Ramos (cell line): ENCODE measurements at regions not wholly inside any gene's neighbourhood (a gene's known extent, or its start where the extent isn't known, plus 50 kb on each side); places are given as distances from the start of the nearest gene placed in this dataset.

Experiments used
- in situ Hi-C: fragments of 300-500 bp; cut with MboI; formaldehyde crosslinking; loops from one replicate; pipeline ENCODE4 v1.14.3; 2022; ENCODE audit warnings: low sequenced_read_pairs; ENCODE audit not compliant: unreplicated experiment

DNA sequence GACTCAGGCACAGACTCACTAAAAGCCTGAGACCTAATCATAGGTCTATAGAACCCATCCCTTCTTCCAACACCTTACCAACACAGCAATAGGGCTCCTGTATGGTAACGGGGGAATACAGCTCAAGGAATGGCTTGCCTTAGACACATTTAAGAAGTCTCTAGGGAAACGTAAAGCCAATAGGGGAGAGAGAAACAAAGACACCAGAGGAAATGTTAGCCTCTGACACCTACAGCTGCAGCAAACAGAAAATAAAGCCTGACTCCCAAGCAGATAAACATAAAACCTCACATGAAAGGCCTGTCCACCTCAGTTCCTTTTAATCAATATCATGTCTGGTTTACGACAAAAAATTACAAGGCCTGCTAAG is 51.1 kb upstream of the NCOA1 start:
- in situ Hi-C loops, result no loop called here

DNA sequence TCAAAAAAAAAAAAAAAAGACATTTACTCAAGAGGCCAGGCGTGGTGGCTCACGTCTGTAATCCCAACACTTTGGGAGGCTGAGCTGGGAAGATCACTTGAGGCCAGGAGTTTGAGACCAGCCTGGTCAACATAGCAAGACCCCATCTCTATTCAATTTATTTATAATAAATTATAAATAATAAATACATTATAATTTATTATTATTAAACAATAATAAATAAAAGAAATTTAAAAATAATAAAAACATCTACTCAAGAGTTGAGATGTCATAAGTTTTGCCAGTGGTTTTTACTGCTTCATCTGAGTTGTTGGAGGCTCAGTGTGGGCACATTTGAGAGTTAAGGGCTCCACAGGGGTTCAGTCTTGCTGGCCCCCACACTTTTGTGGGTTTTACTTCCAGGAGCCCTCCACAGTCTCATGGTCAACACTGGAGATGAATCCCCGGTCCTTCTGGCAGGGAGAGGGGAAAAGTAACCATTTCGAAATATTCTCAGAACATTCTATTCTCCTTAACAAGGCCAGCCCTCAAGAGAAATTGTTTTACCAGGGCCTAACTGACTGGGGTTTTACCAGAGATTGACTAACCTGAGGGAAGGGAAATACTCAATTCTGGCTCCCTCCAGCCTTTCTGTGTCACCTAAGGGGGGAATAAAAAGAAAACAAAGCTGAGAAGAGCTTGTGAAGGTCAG is 51.6 kb upstream of the NCOA1 start:
- in situ Hi-C loops, result no loop called here

DNA sequence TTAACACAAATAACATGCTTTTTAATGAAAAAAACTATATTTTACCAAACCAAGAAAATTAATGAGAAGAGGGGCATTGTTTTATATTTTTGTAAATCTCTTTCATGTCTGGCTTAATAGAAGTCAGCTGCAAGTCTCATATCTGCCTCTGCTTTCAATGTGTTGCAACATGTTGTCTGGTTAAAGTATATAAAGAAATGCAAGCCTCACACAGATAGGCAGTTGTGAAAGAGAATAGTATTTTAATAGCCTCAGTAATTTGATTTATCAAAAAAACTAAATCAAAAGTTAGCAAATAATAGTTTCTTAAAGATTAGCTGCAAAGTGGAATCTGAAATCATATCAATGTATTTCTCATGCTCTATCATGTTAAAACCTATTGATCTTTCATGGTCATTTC is 52.9 kb upstream of the NCOA1 start:
- in situ Hi-C loops, result no loop called here

DNA sequence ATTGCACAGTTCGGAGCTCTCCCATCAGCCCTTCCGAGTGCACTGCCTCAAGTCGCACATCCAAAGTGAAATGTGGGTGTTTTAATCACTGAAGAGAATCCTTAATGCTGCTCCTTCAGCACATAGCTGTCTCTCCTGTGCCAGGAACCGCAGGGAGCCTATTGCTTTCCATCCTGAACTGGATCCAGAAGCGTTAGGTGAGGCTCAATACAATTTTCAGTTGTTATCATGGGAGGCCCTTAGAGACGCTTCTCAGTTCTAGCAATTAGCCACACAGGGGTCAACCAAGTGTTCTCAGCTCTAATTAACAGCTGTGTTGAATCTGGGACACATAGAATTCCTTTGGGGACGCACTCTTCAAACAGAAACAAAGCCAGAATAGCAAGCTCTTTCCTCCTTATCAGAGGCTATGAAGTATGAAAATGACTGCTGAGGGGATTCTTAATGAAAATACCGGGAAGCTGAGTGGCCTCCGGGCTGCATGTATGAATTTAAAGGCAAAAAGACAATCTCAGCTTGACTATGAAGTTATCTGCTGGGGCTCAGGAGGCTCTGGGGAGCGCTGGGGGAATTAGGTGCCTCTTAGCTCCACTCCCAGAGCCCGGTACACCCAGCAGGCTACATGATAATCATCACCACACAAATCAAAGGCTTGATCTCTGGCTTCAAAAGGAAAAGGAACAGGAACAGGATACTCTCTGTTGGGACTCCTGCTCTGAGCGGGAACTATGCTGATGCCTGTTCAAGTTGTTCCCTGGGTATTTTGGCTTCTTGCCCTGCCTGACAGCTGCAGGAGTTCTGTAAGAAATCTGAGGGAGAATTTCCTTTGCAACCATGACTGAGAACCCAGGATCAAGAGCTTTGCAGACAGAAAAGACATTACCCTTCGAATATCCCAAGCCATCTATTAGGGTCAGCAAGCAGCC is 55.4 kb upstream of the NCOA1 start:
- in situ Hi-C loops, result no loop called here

DNA sequence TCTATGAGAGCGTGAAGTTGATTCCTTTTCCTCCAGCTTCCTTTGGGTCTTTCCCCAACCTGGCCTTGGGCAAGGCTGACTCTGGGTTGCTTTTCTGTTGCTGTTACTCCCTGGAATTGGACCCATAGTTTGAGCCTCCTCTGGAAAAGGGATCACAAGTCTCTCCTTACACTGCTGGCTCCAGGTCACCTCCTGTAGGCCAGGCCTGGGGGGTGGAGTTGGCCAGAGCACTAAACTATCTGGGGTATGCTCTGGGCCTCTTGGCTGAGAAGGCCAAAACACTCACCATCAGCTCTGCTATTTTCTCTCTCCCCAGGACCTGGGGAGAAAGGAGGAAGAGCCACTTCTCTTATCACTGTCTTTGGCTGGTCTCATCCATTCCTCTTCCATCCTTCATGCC is 56.5 kb upstream of the NCOA1 start:
- in situ Hi-C loops, result no loop called here

DNA sequence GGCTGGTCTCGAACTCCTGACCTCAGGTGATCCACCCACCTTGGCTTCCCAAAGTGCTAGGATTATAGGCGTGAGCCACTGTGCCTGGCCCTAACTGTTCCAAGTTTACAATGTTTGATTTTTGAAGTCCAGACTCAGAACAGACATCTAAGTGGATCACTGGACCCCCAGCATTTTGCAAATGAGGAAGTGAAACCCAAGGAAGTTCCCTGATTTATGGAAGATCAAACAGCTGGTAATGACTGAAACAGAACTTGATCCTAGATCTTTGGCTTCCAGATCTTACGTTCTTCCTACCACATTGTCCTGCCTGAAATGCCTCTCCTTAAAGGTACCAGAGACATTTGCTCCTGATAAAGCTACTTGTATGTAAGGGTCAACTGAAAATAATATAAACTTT is 58.3 kb upstream of the NCOA1 start:
- in situ Hi-C loops, result no loop called here

DNA sequence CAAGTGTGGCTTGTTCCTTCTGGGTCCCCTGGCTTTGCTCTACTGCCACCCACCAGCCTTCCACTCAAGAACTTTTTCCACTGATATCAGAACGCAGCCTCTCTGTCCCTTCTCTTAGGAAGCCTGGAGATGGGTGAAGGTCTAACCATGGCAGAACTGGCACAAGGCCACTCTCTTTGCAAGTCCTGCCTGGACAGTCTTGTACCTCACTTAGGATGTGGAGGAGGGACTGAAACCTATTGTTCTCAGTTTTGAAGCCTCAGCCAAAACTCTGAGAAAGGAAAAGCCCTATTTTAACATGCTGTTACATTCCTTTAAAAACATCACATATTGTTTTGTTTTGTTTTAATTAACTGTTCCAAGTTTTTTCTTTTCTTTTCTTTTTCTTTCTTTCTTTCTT is 58.9 kb upstream of the NCOA1 start:
- in situ Hi-C loops, result no loop called here

DNA sequence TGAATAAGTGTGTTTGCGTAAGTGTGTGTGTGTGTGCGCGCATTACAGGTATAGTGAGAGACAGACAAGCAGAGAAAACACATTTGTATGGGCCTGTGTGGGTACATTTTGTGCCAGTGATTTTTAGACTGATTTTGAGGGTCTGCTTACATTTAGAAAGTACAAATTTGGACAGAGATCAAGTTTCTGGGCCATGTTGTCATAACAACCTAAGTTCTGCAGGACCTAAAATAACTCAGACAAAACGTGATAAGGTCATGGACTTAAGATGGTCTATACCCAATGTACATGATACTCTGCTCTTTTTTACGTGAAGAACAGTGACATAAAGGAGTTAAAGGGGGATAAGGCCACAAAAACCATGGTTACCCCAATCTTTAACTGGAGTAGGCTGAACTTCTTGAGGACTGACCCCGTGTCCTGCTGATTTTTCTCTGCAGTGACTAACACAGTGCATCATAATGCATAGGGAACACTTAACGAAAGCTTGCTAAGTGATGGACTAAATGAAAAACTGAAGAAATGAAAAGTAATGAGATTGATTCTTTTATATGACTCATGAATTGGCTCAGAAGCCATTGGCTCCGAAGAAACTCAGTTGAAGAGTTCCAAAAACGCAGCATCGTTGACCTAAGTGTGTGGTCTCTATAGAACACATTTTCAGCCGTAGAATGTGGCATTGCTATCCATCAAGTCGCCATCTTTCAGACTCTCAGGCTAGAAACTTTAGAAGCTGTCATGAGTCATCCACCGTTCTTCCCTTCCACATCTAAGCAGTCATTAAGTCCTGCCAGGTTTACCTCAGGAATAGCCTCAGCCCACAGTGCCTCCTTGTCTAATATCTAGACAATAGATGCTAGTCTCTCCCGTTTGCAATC is 61.6 kb upstream of the NCOA1 start:
- in situ Hi-C loops, result no loop called here

DNA sequence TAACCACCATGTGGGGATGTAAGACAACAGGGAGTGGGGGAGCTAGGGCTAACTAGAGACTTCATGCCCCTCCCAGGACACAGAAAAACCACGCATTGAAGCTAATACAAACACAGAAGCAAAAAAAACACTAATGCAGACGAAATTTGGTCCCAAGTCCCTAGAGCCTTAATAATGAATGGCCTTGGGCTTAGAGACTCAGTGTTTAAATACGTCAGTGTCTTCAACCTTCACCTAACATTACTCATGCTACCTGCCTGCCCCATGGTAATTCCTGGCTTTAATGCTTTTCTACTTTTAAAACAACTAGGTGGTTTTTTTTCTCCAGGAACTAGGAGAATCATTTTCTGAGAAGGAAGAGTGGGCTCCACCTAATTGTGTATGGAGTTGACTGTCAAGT is 64.1 kb upstream of the ITSN2 start:
- in situ Hi-C loops, result no loop called here

DNA sequence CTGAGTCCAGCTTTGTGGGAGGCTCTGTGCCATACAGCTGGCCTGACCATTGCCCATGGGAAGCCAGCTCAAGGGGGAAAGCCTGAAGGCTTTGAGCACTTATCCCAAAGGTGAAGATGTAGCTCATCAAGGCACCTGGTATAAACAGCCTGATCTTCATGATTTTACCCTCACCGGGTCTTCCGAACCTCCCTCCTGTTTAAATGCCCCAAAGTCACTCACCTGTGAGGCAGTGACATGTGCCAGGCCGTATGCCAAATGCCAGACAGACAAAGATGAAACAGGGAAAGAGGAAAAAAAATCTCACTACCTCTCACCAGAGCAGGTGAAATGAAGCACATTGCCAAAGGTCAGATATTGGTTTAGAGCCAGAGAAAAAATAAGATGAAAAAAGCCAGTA is 62.8 kb upstream of the ITSN2 start:
- in situ Hi-C loops, result no loop called here

DNA sequence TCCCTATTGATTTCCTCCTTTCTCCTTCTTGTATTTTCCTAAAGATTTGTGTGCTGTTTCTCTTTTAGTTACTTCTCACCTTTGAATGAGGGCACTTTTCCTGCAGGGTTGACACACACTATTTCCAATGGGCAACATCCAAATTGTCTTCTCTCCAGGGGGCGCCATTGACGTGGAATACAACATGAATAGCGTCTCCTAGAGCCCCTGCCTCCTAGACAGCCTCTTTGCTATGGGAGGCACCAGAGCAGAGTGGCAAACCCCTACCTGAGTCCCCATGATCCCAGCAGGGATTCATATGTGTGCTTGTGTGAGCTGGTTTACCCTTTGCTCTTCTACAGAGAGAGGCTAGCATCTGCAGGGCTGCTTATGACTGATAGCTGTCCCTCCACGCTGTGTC is 61.3 kb upstream of the ITSN2 start:
- in situ Hi-C loops, result no loop called here

DNA sequence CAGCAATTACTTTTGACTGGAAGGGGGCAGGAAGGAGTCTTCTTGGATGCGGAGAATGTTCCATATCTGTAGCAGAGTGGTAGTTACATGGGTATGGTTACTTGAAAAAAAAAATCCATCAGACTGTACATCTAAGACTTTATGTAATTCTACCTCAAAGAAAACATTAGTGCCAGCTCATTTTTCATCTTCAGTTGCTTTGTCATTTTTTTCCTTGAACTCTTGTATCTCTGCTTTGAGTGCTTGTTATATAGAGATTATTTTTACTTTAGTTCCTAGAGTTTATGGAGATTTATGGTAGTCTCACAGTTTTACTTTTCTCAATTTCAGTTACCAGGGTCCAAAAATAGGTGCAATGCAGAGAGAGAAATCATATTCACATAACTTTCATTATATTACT is 60.0 kb upstream of the ITSN2 start:
- in situ Hi-C loops, result no loop called here

DNA sequence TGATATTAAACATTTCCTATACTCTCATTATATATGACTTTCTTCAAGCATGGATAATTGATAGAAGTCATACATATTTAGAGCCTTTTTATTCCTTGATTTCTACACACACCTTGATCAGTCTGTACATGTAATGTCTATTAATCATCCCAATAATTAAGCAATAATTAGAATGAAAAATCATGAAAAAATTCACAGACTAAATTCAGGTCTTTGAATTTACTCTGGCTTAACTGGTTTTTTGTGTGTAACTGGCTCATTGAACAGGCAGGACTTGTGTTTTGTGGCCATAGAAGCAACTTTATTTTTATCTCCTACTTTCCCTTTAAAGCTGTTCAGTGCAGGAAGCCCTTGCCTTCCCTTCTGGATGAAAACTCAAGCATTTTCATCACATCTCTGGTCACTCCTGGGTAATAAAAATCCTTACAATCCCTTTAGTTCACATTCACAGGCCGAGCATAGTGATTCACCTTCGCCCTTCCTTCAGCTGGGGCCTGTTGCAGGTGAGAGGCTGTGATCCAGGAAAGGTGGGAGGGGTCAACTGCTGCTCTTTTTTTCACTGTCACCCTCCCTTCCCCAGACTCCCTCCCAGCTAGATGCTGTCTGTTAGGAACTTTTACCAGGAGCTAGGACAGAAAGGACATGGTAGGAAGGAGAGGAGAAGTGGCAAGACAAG is 58.0 kb upstream of the ITSN2 start:
- in situ Hi-C loops, result loop anchor here (10.0 kb wide), 1 partner anchor 416 kb away; no protein-coding TSS in a partner anchor

DNA sequence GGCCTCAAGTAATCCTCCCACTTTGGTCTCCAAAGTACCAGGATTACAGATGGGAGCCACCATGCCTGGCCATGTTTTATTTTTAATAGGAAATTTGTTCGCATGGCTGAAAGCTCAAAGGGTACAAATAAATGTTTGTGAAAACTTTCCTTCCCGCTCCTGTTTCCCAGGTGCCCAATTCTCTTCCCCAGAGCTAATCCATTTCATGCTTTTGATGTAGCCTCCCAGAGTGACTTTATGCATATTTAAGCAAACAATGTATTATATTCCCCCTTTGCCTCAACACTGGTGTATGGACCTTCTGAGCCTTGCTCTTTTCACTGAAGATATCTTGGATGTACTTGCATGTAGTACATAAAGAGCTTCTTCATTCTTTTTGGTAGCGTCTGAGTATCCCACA is 52.5 kb upstream of the ITSN2 start:
- in situ Hi-C loops, result loop anchor here (10.0 kb wide), 1 partner anchor 422 kb away; no protein-coding TSS in a partner anchor

DNA sequence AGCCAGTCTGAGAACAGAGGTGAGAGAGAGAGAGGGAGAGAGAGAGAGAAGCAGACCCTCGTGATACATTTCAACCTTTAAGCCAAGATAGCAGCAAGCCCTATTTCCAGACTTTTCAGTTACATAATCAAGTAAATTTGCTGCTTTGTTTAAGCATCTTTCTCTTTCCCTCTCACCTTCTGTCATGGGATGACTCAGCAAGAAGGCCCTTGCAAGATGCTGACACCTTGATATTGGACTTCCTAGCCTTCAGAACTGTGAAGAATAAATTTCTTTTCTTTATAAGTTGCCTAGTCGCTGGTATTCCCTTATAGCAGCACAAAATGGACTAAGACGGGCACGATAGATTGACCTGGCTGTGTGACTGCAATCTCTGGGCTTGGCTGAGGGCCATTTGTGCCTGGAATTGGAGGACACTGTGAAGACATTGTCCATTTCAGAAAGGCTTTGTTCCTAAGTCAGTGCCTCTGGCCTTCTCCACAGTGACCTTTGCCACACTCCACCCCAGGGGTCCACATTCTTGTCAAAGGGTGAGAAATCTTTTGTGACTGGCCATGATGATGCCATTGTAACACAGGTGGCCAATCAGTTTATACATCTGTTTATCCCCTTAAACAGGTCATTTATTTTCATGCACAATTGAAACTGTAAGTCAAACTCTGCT is 51.3 kb upstream of the ITSN2 start:
- in situ Hi-C loops, result loop anchor here (10.0 kb wide), 1 partner anchor 423 kb away; no protein-coding TSS in a partner anchor

DNA sequence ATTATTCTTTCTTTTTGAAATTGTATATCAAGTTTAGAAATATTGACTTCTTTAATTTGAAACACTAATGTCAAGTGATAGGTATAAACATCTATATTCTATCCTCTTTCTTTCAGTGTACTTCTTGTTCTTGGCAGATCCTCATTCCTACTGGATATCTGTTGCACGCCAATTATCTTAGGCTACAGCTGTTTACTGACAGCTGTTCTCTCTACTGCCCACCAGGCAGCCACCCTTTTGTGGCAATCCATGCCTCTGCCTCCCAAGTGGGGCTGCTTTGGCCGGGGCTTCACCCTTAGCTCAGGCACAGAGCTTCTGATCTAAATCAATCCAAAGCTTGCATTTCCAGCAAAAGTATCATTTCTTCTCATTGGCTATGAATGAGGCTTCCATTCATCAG is 50.6 kb upstream of the ITSN2 start:
- in situ Hi-C loops, result loop anchor here (10.0 kb wide), 1 partner anchor 424 kb away; no protein-coding TSS in a partner anchor

DNA sequence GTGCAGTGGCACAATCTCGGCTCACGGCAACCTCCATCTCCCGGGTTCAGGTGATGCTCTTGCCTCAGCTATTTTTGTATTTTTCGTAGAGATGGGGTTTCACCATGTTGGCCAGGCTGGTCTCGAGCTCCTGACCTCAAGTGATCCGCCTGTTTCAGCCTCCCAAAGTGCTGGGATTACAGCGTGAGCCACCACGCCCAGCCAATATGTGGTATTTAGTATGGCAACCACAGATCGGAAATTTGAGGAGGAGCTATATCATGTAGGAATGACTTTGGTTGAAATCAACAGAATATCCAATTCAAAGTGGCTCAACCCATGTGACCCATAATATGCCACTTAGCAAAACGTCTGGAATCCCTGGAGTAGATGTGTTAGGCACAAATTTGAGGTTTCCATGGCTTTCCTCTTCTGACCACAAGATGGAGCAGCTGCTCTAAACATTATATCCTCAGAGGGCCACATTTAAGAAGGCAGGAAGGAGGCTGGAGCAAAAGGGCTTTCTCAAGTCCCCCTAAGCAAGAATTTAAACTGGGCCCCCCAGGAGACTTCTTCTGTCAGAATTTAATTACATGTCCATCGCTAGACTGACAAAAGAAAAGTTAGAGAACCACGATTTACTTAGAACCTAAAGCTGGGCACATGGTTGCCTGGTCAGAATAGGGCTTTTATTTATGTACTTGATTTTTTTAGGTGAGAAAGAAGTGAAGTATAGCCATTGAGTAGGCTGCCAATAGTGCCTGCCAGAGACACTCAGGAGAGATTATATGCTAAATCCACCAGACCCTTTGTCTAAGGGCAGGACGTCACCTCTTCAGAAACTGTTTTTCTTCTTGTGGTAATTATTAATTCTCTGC is 49.6 kb upstream of the ITSN2 start:
- in situ Hi-C loops, result loop anchor here (10.0 kb wide), 2 partner anchors 425 to 725 kb away; no protein-coding TSS in a partner anchor
